NCI-H2107 treated with DMSO at 0.1 percent for 48 hours (cell line): ENCODE measurements at regions not wholly inside any gene's neighbourhood (a gene's known extent, or its start where the extent isn't known, plus 50 kb on each side); places are given as distances from the start of the nearest gene placed in this dataset.
"Not testable (repeated sequence)": the region's sequence is repeated elsewhere in the genome, so short reads cannot be mapped to it uniquely, and the experiment has no call there.

Experiments
- DNase-seq: peaks from one replicate; lab custom pipeline; 2025; ENCODE audit not compliant: unreplicated experiment; lab: John Stamatoyannopoulos, UW

DNA sequence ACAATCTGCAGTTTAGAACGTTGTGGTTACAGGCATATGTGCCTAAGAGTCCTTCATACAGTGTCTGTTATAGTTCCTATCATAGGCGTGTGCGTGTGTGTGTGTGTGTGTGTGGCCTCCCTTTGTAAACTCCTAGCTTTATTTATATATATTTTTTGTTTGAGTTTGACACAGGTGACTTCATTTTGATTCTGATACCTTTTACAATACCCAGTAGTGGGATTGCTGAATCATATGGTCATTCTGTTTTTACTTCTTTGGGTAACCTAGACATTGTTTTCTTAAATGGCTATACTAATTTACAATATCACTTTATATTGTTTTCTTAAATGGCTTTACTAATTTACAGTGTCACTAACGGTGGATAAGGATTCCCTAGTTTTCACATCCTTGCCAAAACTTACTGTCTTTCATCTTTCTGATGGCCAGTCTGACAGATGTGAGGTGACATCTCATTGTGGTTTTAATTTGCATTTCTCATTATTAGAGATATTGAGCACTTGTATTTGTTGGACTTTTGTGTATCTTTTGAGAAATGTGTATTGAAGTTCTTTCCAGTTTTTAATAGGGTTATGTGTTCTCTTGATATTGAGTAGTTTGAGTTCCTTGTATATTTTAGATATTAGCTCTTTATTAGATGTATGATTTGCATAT lies 211.1 kb upstream of the NUDT6 start:
- no peak for DNase-seq

DNA sequence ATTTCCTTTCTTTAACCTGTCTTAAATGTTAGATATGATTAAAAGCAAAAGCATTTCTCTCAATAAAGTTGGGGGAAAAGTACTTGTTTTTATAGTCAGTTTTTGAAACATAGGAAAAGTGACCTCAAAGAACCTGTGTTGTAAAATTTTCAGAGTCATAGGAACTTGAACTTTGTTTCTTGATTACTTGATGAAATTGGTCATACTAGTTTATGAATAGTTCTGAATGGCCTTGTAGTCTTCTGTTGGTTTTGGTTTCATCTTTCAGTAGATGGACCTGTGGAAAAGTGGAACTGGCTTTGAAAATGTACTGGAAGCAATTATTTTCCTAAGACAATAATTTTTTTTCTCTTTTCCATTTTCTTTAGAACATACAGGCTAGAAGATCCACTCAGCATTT lies 222.2 kb upstream of the NUDT6 start:
- no peak for DNase-seq

DNA sequence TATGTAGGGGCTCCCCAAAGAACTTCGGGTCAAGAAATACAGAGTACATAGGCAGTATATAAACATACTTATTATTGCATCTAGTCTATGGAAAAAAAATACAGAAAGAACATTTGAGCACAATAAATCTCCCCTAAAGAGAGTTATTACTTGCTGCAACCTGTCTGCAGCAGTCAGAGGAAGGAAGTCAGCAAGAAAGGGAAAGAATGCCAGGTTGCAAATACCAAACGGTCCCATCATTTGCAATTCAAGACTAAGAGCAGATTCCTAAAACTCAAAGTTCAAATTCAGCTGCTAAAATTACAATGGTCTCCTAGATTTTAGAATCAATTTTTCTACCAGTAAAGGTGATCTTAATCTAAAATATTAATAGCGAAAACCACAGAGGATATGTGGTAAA lies 236.2 kb upstream of the NUDT6 start:
- DNase-seq = no peak

DNA sequence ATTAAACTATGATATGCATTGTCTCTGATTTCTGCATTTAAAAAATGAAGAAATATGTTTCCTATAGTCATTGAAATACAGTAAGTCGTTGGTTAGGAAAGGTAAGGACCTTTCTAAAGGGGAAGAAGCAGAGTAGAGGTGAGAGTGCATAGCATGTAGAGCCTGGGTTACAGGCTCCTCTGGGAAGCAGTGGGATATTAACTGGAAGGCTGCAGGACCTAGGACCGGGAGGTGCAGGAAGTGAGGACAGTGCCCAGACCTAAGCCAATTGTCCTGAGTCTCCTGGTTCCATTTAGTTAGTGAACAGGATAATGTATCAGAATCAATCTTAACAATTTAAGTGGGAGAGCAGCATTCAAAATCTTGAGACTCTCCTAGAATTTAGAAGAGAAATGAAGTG lies 237.1 kb upstream of the NUDT6 start:
- DNase-seq = no peak

DNA sequence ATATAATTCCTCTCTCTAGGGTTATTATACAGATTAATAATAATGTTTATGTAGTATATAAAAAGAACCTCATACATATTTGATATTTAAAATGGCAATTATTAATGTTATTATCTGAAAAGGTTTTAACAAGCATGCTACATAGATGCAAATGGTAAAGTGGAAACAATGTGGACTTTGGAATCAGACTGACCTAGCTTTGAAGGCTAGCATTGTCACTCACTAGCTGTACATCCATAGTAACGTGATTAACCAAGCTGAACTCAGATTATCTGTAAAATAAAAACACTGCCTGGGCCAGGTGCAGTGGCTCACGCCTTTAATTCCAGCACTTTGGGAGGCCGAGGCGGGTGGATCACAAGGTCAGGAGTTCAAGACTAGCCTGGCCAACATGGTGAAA lies 233.7 kb upstream of the SPRY1 start:
- DNase-seq = no peak

DNA sequence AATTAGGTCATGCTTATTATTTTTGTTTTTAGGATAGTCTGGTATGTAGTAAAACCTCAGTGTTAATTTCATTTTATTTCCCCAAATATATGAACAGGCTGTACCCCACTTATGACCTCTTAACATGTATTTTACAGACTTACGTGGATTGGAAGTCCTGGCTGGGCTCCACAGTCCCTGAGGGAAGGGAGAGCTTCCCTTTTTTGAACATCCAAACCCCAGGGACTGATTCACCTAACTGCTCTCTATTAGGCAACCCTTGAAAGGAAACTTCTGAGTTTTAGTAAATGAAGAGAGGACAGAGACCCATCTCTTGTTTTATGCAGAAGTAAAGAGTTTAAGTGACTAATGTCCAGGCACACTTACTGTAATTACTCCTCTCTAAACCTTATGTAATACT lies 233.1 kb upstream of the SPRY1 start:
- no peak for DNase-seq

DNA sequence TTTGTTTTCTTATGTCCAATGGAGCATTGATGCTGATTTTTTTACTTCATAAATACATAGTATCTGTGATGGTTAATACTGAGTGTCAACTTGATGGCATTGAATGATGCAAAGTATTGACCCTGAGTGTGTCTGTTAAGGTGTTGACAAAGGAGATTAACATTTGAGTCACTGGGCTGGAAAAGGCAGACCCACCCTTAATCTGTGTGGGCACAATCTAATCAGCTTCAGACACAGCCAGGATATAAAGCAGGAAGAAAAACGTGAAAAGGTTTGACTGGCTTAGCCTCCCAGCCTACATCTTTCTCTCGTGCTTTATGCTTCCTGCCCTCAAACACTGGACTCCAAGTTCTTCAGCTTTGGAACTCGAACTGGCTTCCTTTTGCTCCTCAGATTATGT lies 230.6 kb upstream of the SPRY1 start:
- DNase-seq = no peak

DNA sequence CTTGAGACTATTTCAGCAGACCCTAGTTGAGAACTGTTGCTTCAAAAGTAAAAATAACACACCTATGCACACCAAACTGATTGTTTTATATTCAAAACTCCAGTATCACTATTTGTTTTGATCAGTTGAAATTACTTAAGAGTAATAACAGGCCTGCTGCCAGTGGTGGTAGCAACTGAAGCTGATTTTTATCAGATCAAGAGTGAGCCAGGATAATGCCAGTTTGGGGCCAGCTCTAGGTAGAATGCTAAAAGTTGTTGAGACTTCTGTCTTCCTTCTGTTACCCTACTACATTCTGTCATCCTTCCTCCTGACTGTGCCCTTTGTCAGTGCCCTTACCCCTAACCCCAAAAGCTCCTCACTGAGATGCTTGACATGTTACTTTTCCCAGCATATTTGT lies 228.7 kb upstream of the SPRY1 start:
- no peak for DNase-seq

DNA sequence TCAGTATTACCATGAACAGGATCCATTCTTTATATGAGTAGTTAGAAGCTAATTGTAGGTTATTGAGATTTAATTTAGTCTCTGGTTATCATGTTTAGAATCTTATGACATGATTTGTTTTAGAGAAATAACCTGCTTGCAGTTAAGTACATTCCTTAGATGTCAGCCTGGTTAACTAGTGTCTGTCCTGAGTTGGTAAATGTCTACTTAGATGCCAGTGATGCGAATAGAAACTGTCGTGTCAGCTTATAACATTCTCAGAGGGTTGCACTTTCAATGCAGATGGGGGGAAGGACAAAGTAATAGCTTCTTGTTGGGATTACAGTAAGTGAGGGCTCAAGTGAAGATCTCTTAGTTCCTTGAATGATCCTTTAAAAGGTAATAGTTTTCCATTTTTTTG lies 227.8 kb upstream of the SPRY1 start:
- DNase-seq = no peak

DNA sequence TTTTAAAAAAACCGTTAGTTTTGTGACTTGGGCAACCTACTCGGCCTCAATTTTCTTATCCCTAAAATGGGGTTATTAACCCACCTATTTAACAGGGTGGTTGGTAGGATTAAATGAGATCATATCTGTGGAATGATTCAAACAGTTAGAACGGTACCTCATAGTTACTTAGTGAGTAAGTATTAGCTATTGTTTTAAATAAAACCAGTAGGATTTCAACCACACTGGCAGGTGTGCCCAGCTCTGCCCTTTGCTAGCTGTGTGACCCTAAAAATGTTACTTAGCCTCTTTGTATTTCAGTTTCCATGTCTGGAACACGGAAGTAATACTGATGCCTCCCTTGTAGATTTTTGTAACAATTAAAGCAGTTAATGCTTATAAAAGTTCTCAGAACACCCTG lies 225.8 kb upstream of the SPRY1 start:
- no peak for DNase-seq

DNA sequence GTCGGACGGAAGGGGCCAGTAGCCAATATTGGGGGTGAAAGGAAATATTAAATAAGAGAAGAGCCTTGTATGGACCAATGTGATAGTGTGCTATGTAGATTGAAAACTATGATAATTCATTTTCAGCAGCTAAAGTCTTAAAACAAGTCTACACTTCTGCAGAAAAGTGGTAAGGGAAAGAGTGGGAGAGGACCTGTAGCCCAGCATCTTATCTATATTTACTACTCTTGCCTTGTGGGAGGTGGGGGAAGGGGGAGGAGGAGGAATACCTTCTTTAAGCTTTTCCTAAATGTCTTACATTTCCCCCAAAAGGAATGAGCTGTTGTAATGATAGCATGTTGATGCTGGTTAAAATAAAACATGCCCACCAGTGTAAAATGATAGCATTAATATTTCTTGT lies 220.0 kb upstream of the SPRY1 start:
- no peak for DNase-seq

DNA sequence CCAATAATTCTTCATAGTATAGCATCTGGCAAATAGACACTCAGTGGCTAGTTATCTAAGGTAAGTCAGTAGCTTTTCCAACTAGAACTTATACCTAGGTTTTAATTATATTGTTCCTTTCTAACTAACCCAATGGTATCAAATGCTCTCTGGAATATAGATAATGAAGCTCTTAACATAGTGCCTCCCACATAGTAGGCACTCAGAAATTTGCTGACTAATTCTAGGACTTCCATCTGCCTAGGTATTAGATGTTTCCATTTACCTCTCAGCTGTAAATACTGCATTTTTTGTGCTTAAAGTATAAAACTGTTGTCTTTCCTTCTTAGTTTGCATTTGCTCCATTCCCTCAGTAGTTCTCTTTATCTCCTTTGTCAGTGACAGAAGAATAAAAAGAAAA lies 214.3 kb upstream of the SPRY1 start:
- no peak for DNase-seq

DNA sequence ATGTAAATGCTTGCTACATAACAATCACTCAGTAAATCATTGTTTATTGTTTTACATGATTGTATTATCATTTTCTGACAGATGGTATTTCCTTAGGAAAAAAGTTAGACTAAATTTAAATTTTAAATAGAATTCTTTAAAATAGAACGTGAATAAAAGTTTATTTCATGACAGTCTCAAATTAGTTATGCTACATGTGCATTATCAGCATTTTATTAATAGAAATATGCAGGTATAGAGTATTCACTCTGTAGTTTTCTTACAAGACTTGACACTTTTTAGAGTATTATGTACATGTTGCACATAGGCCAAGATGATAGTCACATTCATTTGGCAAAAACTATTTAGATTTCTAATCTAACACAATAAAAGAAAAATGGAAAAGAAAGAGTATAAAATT lies 213.3 kb upstream of the SPRY1 start:
- no peak for DNase-seq

DNA sequence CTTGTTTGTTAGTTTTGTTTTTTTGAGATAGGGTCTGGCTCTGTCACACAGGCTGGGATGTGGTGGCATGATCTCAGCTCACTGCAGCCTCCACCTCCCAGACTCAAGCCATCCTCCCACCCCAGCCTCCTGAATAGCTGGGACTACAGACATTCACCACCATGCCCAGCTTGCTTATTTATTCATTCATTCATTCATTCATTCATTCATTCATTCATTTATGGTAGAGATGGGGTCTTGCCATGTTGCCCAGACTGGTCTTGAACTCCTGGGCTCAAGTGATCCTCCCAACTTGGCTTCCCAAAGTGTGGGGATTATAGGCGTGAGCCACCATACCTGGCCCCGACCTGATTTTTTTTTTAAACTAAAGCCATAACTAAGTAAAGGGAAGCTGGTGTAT lies 212.8 kb upstream of the SPRY1 start:
- DNase-seq = not testable (repeated sequence)

DNA sequence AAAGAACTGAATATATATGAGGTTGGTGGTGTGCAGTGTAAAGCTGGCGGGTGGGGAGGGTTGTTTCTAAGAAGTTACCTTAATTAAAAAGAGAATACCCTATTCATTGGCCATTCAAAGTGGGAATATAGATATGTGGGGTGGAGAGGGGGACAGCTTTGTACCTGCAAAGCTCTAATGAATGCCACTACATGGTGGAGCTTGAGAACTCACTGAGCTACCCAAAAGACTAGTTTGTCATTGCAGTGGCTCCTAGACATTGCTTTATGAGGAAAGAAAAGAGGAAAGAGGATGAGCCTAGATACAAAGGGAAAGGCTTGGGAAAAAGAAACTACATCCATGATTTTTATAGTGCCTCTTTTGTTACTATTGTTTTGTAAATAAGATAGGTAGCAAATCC lies 209.9 kb upstream of the SPRY1 start:
- no peak for DNase-seq

DNA sequence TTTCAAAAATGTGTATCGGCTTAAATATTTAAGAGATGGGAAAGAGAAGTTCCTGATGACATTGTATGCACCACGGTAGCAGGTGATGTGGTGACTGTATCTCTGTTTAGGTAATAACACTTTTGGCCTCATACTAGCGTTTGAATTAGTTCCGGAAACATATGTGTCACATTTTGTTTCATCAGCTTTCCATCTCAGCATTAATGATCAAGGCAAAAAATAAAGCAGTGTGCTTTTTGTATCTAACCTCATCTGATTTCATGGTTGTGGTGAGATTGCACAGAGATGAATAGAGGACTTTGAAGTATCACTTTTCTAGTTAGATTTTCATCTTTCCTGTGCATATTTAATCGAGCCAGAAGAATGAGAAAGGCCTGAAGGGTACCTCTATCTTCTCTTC lies 206.4 kb upstream of the SPRY1 start:
- DNase-seq = no peak

DNA sequence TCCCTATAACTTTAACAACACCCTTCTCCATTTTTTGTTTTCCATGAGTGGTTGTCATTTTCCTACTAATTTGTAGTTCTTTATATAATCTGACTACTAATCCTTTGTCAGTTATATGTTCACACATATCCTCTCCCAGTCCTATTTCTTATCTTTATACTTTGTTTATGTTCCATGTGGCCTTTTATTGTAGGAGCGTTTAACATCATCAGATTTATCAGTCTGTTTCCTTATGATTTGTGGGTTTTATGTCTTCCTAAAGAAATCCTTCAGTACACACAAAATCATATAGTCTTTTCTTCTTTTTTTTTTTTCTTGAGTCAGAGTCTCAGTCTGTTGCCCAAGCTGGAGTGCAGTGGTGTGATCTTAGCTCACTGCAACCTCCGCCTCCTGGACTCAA lies 204.9 kb upstream of the SPRY1 start:
- DNase-seq = no peak

DNA sequence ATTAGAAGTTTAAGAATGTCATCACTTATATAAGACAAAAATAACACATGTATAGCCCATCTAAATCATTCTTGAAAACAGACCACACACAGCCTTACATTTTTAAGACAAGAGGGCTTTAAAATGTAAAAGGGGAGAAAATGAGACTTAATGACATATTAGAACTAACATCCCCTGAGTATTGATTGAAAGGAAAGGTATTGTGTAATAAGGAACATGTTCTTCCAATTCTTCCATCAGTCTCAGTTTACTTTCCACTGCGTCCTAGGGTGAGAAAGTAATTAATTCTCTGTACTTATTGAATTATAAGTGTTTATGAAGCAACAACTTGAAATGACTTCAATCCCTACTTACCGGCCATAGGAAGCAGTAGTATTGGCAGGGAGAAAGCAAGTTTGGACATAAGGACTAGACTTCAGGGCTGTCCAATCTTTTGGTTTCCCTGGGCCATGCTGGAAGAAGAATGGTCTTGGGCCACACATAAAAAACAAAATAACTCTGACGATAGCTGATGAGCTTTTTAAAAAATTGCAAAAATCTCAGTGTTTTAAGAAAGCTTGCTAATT lies 202.7 kb upstream of the SPRY1 start:
- no peak for DNase-seq

DNA sequence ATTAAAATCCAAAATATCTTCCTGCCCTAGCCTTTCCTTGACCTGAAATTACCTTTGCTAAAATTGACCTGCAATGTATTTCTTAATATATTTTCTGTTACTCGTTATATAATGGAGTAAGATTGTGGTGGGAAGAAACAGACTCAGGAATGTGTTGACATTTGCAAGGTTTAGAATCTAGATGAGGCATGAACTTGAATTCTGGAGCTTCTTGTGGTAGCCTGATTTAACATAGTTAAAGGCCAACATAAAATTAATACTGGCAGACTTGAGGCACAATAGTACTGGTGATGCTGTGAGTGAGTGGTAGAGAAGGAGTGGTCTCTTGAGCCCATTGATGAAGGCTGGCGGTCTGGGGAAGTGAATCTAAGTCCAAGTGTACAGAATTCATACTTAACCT lies 197.9 kb upstream of the SPRY1 start:
- no peak for DNase-seq

DNA sequence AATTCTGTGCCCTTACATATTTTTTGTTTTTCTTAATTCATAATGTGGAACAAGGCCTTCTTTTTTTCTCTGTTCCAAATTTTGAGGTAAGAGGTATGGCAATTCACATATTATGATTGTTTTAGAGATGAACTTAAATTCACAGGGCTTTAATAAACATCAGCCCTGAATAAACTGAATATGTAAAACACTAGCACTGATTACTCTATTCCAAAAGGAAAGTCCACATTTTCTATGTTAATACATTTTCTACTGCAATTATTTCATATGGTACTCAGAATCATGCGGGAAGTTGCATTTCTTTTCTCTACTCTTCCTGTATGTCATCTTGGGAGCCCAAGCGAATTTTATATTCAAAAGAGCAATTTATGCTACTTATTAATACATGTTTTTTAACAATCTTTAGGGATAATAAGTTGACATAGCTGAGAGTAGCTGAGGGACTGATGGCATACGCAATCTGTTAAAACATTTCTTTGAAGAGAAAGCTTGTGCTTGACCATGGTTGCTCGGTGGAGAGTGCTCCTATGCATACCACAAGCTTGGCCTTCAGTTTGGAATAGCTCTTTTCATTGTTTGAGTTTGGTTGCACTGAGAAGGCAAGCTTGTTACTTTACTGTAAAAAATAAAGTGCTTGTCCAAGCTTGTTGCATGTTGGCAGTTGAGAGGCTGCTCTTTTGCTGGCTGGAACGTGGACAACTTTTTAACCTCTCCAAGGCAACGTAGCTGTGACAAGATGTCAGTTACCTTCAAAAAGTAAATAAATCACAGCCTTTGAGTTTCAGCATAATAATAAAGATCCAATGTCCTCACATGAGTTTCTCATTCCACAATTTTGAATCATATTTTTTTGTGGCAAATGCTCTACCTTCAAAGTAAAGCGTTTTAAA lies 196.3 kb upstream of the SPRY1 start:
- DNase-seq = no peak

DNA sequence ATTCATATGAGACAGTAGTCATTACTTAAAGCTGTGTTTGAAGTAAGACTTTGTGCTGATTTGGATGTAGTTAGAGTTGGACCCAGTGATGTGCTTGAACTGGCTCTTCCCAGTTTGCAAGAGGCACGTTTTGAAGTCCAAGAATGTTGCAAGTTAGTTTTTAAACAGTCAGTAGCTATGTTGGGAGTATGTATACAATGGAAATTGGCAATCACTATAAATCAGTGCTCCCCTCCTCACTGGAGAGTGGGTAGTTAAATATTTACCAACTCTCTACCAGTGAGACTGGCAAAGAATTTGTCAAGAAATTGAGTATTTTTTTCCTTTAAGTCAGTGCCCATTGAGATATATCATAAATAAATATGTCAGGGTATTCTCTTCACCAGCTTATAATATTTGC lies 191.9 kb upstream of the SPRY1 start:
- DNase-seq = no peak

DNA sequence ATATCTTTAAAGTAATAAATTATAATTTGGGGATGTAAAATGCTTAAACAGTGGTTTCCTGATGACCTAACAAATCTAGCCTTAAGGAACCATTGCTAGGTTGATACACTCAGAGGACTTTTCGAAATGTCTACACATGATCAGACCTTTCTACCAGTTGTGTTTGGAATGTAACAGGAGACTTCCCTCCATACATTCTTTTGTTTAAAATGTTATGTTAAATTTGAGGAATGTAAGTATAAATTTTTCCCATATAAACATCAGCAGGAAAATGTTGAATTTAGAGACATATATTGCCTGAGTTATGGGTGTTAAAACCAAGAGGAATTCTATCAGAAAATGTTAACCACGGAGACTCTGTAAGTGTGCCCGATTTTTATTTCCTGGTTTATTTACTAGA lies 190.6 kb upstream of the SPRY1 start:
- no peak for DNase-seq
